HFFc6 (cell line): ENCODE measurements at regions not wholly inside any gene's neighbourhood (a gene's known extent, or its start where the extent isn't known, plus 50 kb on each side); places are given as distances from the start of the nearest gene placed in this dataset.

Source experiments
- DNase-seq: peaks from one replicate; pipeline ENCODE4 v3.0.0-alpha.2; 2018
- H3K27ac Mint-ChIP-seq: 2 replicates; pipeline ENCODE4 v1.8.0; 2020; ENCODE audit warnings: mild to moderate bottlenecking, mixed read lengths
- H3K27me3 Mint-ChIP-seq: 2 replicates; pipeline ENCODE4 v1.8.0; 2021; ENCODE audit warnings: mild to moderate bottlenecking, moderate library complexity, mixed read lengths; ENCODE audit not compliant: insufficient read depth
- H3K36me3 Mint-ChIP-seq: 2 replicates; pipeline ENCODE4 v1.8.0; 2021; ENCODE audit warnings: low read depth, mixed read lengths
- H3K4me1 Mint-ChIP-seq: 2 replicates; pipeline ENCODE4 v1.8.0; 2020; ENCODE audit warnings: low read depth, mixed read lengths
- H3K4me3 Mint-ChIP-seq: 2 replicates; pipeline ENCODE4 v1.8.0; 2020; ENCODE audit warnings: mild to moderate bottlenecking, moderate library complexity, mixed read lengths
- H3K9me3 Mint-ChIP-seq: 2 replicates; pipeline ENCODE4 v1.8.0; 2020; ENCODE audit warnings: mild to moderate bottlenecking, mixed read lengths
- CTCF ChIP-seq: fragments of 200-600 bp; sonication (generic); IDR thresholded peaks from 2 replicates; pipeline ENCODE4 v1.5.0; 2021; ENCODE audit warnings: antibody characterized with exemption, mild to moderate bottlenecking

GRCh38 chr12:4210183-4210582 lies 63.4 kb upstream of the CCND2 start:
- no peak overlapping the region for H3K27ac Mint-ChIP-seq
- H3K9me3 Mint-ChIP-seq, result peaks cover 11% of the 10 kb centered on the region
- H3K4me3 Mint-ChIP-seq, result no peak overlapping the region
- no peaks in the 10 kb centered on the region for H3K36me3 Mint-ChIP-seq
- no peak for TF ChIP-seq CTCF
- no peak for DNase-seq
- no peaks in the 10 kb centered on the region for H3K4me1 Mint-ChIP-seq
- H3K27me3 Mint-ChIP-seq, result peaks cover 10% of the 10 kb centered on the region; the same call in 1 of the 2 replicates

GRCh38 chr12:4206470-4206869 lies 67.1 kb upstream of the CCND2 start:
- H3K27me3 Mint-ChIP-seq, result peaks cover 12% of the 10 kb centered on the region; the same call in 1 of the 2 replicates

GRCh38 chr12:4203772-4204376 lies 69.7 kb upstream of the CCND2 start:
- Mint-ChIP-seq H3K4me3 (no peak overlapping the region), H3K36me3 (no peaks in the 10 kb centered on the region), H3K4me1 (no peaks in the 10 kb centered on the region), H3K27ac (no peak overlapping the region), H3K27me3 (peaks cover 16% of the 10 kb centered on the region; the same call in 1 of the 2 replicates), H3K9me3 (no peaks in the 10 kb centered on the region; the same call in 1 of the 2 replicates)
- no peak for TF ChIP-seq CTCF
- DNase-seq, result no peak

More at GRCh38 chr12:4206470-4206869, 67.1 kb upstream of the CCND2 start:
- no peaks in the 10 kb centered on the region for H3K36me3 Mint-ChIP-seq
- DNase-seq, result no peak
- H3K27ac Mint-ChIP-seq, result no peak overlapping the region
- no peaks in the 10 kb centered on the region for H3K4me1 Mint-ChIP-seq
- TF ChIP-seq CTCF, result no peak
- H3K9me3 Mint-ChIP-seq, result no peaks in the 10 kb centered on the region; the same call in 1 of the 2 replicates
- no peak overlapping the region for H3K4me3 Mint-ChIP-seq

GRCh38 chr12:4202918-4203317 lies 70.6 kb upstream of the CCND2 start:
- H3K36me3 Mint-ChIP-seq, result no peaks in the 10 kb centered on the region

GRCh38 chr12:4202487-4202886 lies 71.1 kb upstream of the CCND2 start:
- Mint-ChIP-seq H3K4me1 (no peaks in the 10 kb centered on the region), H3K36me3 (no peaks in the 10 kb centered on the region), H3K27me3 (peaks cover 21% of the 10 kb centered on the region), H3K4me3 (no peak overlapping the region), H3K27ac (no peak overlapping the region), H3K9me3 (no peaks in the 10 kb centered on the region; the same call in 1 of the 2 replicates)
- no peak for TF ChIP-seq CTCF
- no peak for DNase-seq

More at GRCh38 chr12:4202918-4203317, 70.6 kb upstream of the CCND2 start:
- Mint-ChIP-seq H3K4me1 (no peaks in the 10 kb centered on the region), H3K4me3 (no peak overlapping the region), H3K9me3 (no peaks in the 10 kb centered on the region; the same call in 1 of the 2 replicates), H3K27me3 (peaks cover 19% of the 10 kb centered on the region), H3K27ac (no peak overlapping the region)
- TF ChIP-seq CTCF, result no peak
- DNase-seq, result no peak
